ENCODE measurements at regions not wholly inside any gene's neighbourhood (a gene's known extent, or its start where the extent isn't known, plus 50 kb on each side); places are given as distances from the start of the nearest gene placed in this dataset.
"Not testable (repeated sequence)": the region's sequence is repeated elsewhere in the genome, so short reads cannot be mapped to it uniquely, and the experiment has no call there.

GRCh38 chr1:82392513-82392912 lies 591.8 kb downstream of the ADGRL2 start:
- intact Hi-C loops (cut with DNase I): no loop called here
- DNase-seq (no peak), ATAC-seq (no peak)

GRCh38 chr1:82391712-82392111 lies 591.0 kb downstream of the ADGRL2 start:
- DNase-seq: no peak
- ATAC-seq: no peak
- intact Hi-C loops (cut with DNase I): no loop called here

- no peak for ATAC-seq
- intact Hi-C loops (cut with DNase I): no loop called here
- no peak for DNase-seq
Measured at GRCh38 chr1:82390627-82391026, 589.9 kb downstream of the ADGRL2 start.

GRCh38 chr1:82388679-82389078 lies 587.9 kb downstream of the ADGRL2 start:
- intact Hi-C loops (cut with DNase I): loop anchor here in 1 of 2 donors (5.0 kb wide), 1 partner anchor 671 kb away; no protein-coding TSS in a partner anchor
- DNase-seq (no peak), ATAC-seq (no peak)

- ATAC-seq: no peak
- DNase-seq: no peak
- intact Hi-C loops (cut with DNase I): loop anchor here in 1 of 2 donors (5.0 kb wide), 1 partner anchor 670 kb away; no protein-coding TSS in a partner anchor
Measured at GRCh38 chr1:82387012-82387366, 586.3 kb downstream of the ADGRL2 start.

- intact Hi-C loops (cut with DNase I): loop anchor here in 1 of 2 donors (5.0 kb wide), 1 partner anchor 669 kb away; no protein-coding TSS in a partner anchor
- ATAC-seq: no peak
- DNase-seq: no peak
Measured at GRCh38 chr1:82386365-82387011, 585.8 kb downstream of the ADGRL2 start.

GRCh38 chr1:82384776-82385175 lies 584.0 kb downstream of the ADGRL2 start:
- intact Hi-C loops (cut with DNase I): loop anchor here in 1 of 2 donors (5.0 kb wide), 1 partner anchor 667 kb away; no protein-coding TSS in a partner anchor
- DNase-seq (no peak), ATAC-seq (no peak)

GRCh38 chr1:82377201-82377884 lies 576.6 kb downstream of the ADGRL2 start:
- ATAC-seq (peak in 1 of 2 donors; percentile 63), DNase-seq (no peak)
- intact Hi-C loops (cut with DNase I): no loop called here

GRCh38 chr1:82373710-82374109 lies 573.0 kb downstream of the ADGRL2 start:
- DNase-seq (no peak), ATAC-seq (no peak)
- intact Hi-C loops (cut with DNase I): no loop called here

GRCh38 chr1:82371844-82372498 lies 571.2 kb downstream of the ADGRL2 start:
- ATAC-seq: peak in 1 of 2 donors; percentile 44
- no peak for DNase-seq
- intact Hi-C loops (cut with DNase I): no loop called here

- no peak for DNase-seq
- intact Hi-C loops (cut with DNase I): no loop called here
- ATAC-seq: no peak
Measured at GRCh38 chr1:82367456-82367855, 566.7 kb downstream of the ADGRL2 start.

GRCh38 chr1:82366689-82367088 lies 566.0 kb downstream of the ADGRL2 start:
- ATAC-seq (no peak), DNase-seq (no peak)
- intact Hi-C loops (cut with DNase I): no loop called here

- ATAC-seq; DNase-seq; intact Hi-C loops (cut with DNase I): not testable (repeated sequence)
Measured at GRCh38 chr1:82359541-82359940, 558.8 kb downstream of the ADGRL2 start.

GRCh38 chr1:82358706-82359105 lies 558.0 kb downstream of the ADGRL2 start:
- ATAC-seq; DNase-seq; intact Hi-C loops (cut with DNase I): not testable (repeated sequence)

GRCh38 chr1:82354546-82354945 lies 553.8 kb downstream of the ADGRL2 start:
- DNase-seq; intact Hi-C loops (cut with DNase I); ATAC-seq: not testable (repeated sequence)

GRCh38 chr1:82348487-82348886 lies 547.8 kb downstream of the ADGRL2 start:
- ATAC-seq (no peak), DNase-seq (no peak)
- intact Hi-C loops (cut with DNase I): no loop called here

- intact Hi-C loops (cut with DNase I): no loop called here
- ATAC-seq (no peak), DNase-seq (no peak)
Measured at GRCh38 chr1:82346141-82346540, 545.4 kb downstream of the ADGRL2 start.

- ATAC-seq: no peak
- no peak for DNase-seq
- intact Hi-C loops (cut with DNase I): no loop called here
Measured at GRCh38 chr1:82343381-82343780, 542.6 kb downstream of the ADGRL2 start.

- DNase-seq (no peak), ATAC-seq (no peak)
- intact Hi-C loops (cut with DNase I): no loop called here
Measured at GRCh38 chr1:82337635-82338034, 536.9 kb downstream of the ADGRL2 start.

GRCh38 chr1:82330330-82330729 lies 529.6 kb downstream of the ADGRL2 start:
- intact Hi-C loops (cut with DNase I): no loop called here
- DNase-seq (no peak), ATAC-seq (no peak)

All from left cardiac atrium (tissue), 4 donors.